GM21723 (cell line): ENCODE measurements at regions not wholly inside any gene's neighbourhood (a gene's known extent, or its start where the extent isn't known, plus 50 kb on each side); places are given as distances from the start of the nearest gene placed in this dataset.

Source experiments
- ATAC-seq: cut with Tn5 transposase; IDR thresholded peaks from one replicate; pipeline ENCODE4 v1.9.1; 2021; ENCODE audit warnings: mild to moderate bottlenecking, moderate library complexity; ENCODE audit not compliant: unreplicated experiment

DNA sequence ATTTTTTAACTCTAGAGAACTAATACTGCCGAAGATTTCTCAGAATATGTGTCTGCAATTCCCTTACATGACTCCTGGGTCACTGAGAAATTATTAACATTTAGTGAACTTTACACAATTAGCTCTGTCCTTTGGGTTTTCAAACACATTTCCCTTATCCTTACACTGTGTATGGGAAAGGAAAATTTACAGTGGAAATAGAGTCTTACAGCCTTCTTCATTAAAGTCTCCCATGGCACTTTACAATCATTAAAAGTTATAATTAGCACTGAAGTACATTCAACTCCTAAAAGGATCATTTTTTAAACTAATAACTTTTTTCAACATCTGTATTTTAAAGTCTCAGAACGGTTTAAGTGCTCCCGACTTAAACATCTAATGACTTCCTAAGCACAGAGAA lies 627.5 kb upstream of the TYRP1 start:
- ATAC-seq: no peak

GRCh38 chr9:12066455-12067035 lies 626.6 kb upstream of the TYRP1 start:
- ATAC-seq: no peak

GRCh38 chr9:12069366-12069765 lies 623.8 kb upstream of the TYRP1 start:
- ATAC-seq: no peak

DNA sequence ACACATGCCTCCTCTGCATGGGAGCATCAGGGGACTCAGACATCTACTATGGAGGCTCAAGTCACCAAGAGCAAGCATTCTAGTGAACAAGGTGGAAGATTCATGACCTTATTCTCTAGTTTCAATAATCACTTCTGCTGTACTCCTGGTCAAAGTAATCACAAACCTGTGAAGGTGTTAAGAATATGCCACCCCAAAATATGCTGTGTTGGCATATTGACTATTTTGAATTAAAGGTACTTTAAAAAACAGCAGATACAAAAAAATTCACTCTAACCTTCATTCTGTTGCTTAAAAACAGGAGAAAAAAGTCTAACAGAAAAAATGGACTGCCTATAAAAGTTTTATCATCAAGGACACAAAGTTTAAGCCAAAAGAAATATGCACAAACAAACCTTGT lies 607.8 kb upstream of the TYRP1 start:
- ATAC-seq: no peak

- ATAC-seq: no peak
Observed at GRCh38 chr9:12091865-12092527, 601.2 kb upstream of the TYRP1 start.

DNA sequence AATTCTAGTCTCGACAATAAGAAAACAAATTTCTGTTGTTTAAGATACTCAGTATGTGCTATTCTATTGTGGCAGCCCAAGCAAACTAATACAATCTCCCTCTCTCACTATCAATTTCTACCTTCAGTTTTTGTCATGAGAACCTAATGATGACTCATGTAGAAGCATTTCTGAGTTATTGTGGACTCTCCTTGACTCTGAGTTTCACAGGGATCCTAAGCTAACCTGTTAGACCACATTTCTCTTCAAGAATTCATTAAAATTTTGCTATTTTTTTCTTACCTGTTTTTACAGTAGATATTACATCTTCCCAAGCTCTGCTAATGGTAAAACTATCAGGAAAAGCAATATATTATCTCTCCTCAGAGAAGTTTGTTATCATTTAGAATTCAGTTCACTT lies 599.1 kb upstream of the TYRP1 start:
- ATAC-seq: no peak

DNA sequence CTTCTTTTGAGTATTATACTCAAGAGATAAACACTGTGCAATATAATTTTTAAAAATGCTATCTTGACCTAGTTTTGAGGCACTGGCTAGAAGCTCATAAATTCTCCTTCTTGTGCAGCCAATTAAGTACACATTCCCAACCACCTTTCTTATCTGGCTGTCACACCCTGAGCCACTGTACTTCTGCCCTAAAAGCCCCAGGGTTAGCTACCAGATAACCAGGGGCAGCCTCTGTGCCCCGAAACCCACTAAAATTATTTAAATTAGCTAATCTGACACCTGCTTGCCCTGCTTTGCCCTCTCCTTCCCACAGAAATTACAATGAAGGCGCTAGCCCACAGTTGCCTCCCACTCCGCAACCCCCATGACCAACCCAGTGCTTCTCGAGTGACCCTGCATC lies 597.3 kb upstream of the TYRP1 start:
- ATAC-seq: no peak

DNA sequence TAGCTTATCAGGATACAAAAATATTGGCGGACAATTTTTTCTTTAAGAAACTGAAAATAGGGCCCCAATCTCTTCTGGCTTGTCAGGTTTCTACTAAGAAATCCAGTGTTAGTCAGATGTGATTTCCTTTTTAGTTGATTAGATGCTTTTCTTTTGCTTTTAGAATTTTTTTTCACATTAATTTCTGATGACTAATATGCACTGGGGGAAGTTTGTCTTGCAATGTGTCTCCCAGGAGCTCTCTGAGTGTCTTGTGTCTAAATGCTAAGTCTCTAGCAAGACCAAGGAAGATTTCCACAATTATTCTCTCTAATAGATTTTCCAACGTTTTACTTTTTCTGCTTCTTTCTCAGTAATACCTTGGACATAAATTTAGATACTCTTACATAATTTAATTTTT lies 559.8 kb upstream of the TYRP1 start:
- no peak for ATAC-seq

- ATAC-seq: no peak
Observed at GRCh38 chr9:12141422-12141821, 551.8 kb upstream of the TYRP1 start.

DNA sequence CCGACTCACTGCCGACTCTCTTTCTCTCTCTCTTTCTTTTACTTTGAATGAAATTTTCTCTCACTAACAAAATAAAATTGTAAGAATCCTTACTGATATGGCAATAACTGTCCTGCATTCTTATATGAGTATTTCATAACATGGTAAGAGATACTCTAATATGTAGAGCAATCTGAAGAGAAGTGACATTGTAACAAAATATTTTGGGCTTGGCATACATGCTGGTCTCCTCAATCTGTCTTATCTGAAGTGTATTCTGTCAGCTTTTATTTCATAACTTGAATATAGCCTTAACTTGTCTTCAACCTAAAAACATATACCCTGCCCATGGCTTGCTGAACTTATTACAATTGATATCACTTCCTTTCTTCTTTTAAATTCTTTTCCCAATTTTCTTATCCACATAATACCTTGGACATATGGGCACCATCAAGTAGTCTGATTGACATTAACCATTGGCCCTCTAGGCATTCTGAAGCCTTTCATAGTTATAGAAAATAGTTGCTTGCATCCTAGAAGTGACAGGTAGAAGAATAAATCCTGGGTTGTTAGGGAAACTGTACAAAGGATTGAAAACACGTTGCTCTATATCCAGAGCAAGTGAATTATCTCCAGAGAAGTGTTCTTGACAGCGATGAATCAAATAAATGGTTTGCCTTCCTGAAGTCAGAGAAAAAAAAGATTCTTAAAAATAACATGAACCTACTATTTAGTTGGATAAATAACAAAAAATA lies 537.6 kb upstream of the TYRP1 start:
- ATAC-seq: no peak

DNA sequence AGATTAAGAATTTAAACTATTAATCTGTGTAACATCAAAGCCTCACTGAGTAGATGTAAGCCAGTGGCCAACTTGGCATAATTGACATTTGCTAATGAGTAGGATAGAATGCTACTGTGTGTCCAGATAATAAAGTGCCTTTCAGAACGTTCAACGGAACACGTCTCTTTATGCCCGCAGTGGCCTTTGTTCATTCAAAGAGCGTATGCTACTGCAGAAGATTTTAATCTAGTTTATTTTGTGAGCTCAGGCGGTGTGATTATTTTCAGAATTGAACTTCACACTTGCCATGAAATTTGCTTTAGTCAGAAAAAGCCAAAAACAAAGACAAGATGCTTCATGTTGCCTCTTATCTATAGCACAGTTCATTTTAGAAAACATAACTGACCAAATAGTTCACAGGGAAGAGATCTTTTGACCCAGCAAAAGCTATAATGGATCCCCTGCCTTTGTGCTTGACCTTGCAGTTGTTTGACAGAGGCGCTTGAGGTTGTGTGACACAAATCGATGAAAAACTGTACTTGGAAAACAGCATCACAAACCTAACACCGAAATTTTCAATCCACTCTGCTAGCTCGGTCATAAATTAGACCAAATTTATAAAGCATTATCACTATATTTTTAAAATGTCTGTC lies 530.9 kb upstream of the TYRP1 start:
- no peak for ATAC-seq

DNA sequence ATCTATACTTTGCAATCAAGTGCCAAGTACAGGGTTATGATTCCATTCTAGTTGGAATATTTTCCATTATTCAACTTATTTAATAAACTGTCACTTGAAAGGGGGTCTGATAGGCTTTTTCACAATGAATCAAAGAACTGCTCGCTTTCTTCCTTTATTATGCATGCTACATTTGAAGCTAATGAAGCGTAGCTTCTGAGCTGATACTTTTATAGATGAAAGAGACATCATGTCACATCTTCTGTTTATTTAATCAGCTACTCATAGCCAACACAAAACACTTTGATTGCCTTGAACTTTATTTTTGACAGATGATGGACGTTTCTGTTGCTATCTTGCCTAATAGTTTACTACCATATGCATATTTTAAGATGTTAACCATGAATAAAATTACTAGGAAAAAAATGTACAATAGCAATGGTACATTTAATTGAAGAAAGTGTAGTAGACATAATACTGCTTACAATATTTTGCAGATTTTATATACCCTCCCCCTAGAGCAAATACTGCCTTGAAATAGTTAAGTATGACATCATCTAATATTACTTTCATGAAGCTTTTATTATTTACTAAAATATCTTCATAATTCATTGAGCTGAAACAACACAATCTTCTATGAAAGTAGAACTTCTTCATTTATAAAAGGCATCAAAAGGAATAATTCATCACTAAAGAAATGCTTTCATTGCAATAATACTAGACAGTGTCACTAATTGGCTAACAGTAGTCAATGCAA lies 529.3 kb upstream of the TYRP1 start:
- no peak for ATAC-seq

DNA sequence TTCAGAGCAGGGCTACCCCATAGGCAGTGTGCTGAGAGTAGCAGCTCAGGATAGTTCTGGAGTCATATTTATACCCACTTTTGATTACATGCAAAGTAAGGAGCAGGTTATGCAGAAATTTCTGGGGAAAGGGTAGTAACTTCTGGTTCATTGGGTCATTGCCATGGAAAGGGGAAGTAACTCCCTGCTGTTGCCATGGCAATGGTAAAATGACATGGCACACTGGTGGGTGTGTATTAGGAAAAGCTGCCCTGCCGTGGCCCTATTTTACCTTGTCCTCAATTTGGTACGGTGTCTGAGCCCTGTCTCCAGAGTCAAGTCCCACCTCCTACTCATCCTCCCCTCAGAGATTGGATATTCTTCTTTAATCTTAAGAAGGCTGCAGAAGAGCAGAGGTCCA lies 526.7 kb upstream of the TYRP1 start:
- no peak for ATAC-seq

GRCh38 chr9:12170456-12170855 lies 522.7 kb upstream of the TYRP1 start:
- ATAC-seq: no peak

GRCh38 chr9:12178634-12179033 lies 514.6 kb upstream of the TYRP1 start:
- ATAC-seq: no peak

DNA sequence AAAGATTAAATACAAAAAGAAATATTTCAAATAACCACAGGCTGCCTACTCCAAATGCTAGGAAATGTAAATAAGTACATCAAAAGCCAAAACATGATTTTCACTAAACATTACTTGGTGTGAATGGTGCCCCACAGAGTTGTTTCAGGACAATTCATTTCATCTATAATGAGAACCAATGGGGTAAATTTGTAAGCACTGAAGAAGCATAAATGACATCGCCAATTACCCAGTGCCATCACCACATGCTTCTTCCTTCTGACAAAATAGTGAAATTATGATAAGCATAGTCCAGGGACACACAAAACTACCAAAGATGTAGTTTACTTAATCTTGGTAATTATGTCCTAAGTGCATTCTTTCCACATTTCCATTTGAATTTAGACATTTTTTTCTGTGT lies 510.4 kb upstream of the TYRP1 start:
- ATAC-seq: no peak

DNA sequence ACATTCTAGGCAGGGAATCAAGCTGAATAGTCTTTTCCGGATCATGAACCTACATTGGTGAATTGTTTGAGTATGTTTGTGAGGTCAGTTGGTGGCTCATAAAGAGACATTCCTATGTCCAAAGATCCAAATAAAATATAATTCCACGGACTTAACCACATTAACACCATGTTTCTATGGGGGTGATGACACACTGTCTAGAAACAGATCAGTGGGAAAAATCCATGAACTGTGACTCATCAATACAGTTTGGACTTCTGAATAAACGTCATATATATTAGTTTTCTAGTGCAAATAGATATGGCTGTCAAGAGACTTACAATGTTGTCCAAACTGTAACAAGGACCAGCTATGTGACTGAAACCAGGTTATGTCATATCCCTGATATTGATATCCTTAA lies 509.9 kb upstream of the TYRP1 start:
- ATAC-seq: no peak

DNA sequence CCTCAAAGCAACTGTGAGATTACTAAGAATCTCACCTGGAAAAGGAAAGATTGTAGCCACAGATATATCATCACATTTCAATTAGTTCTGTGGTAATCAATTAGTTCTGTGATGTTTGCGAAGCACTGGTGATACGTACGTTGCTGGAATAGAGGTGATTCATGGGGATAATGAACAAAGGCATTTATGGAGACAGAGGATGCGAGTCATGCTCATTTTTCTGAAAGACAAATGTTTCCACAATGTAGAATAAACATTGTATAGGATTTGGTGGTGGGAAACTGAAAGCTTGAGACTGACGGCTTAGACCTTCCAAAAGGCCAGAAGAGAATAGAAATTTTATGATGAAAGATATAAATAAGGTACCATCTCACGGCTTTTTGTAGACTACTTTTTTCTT lies 507.3 kb upstream of the TYRP1 start:
- no peak for ATAC-seq

GRCh38 chr9:12191630-12192029 lies 501.6 kb upstream of the TYRP1 start:
- ATAC-seq: no peak

DNA sequence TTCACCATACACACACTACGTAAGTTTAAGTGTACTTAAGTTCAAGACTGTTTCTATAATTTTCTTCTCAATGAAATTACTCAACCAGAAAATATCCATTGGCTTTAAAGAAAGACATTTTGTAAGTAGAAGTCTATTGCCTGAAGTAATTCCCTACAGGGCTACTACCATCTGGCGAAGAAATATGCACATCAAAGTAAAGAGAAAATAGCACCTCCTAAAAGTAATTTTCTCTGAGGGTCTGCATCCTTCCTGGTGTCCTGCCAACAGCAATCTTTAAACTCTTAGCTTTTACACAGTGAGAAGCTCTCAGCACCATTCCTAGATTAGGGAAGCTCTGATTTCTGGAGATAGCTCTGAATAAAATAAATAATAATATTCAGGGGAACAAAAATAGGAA lies 498.5 kb upstream of the TYRP1 start:
- ATAC-seq: no peak

GRCh38 chr9:12195456-12195855 lies 497.7 kb upstream of the TYRP1 start:
- no peak for ATAC-seq
